Endothelial cell of umbilical vein (primary cell): ENCODE measurements at regions not wholly inside any gene's neighbourhood (a gene's known extent, or its start where the extent isn't known, plus 50 kb on each side); places are given as distances from the start of the nearest gene placed in this dataset.

ENCODE experiments used
- BruUV-seq: library from RNA; stranded (reverse); fragments of 400-500 nt; replicated peaks from 2 replicates; lab custom pipeline; 2021; lab: Mats Ljungman, UMichigan
- CTCF ChIA-PET: fragments of 300-600, 350-600 bp; sonication (Branson Sonifier 250); formaldehyde crosslinking; loops from one replicate; lab custom pipeline; 2021; ENCODE audit warnings: antibody characterized with exemption, inconsistent platforms; lab: Charles Lee
- POLR2A ChIA-PET: fragments of 300-600, 350-600 bp; sonication (Branson Sonifier 250); formaldehyde crosslinking; loops from one replicate; lab custom pipeline; 2021; ENCODE audit warnings: antibody characterized with exemption, inconsistent platforms; lab: Charles Lee
- DNase-seq: peaks from one replicate; pipeline ENCODE4 v3.0.0-alpha.2; 2011; ENCODE audit warnings: low read depth, low spot score
- FAIRE-seq: peaks from 2 replicates; lab custom pipeline; 2011; peaks lifted over from hg19 to GRCh38; lab: Jason Lieb, UNC
- H2AFZ ChIP-seq: 2 replicates; pipeline ENCODE4 v1.6.0; 2012; ENCODE audit warnings: low read depth, low read length, control low read depth, inconsistent platforms
- H3K27ac ChIP-seq: 2 replicates; pipeline ENCODE4 v1.5.1; 2011; ENCODE audit warnings: low read depth, mild to moderate bottlenecking, control low read depth, low read length, moderate library complexity; ENCODE audit not compliant: insufficient read depth
- H3K27me3 ChIP-seq, 2 experiments: 2 replicates each; pipeline versions ENCODE4 v1.6.0 to v1.6.1; 2011; ENCODE audit warnings: low read length in 2 of 2, mixed read lengths in 1 of 2; ENCODE audit not compliant: control insufficient read depth in 2 of 2, insufficient read depth in 2 of 2
- H3K36me3 ChIP-seq, 2 experiments: 2 replicates in 1 of 2; 3 replicates in 1 of 2; pipeline ENCODE4 v1.5.1; 2011; ENCODE audit warnings: low read length in 2 of 2, mild to moderate bottlenecking in 1 of 2, moderate library complexity in 1 of 2; ENCODE audit not compliant: control insufficient read depth in 2 of 2, insufficient read depth in 2 of 2; ENCODE audit errors: extremely low read depth in 1 of 2
- H3K4me1 ChIP-seq: 3 replicates; pipeline ENCODE4 v1.5.1; 2011; ENCODE audit warnings: mild to moderate bottlenecking, low read length; ENCODE audit not compliant: control insufficient read depth, insufficient read depth; ENCODE audit errors: extremely low read depth
- H3K4me2 ChIP-seq: 2 replicates; pipeline ENCODE4 v1.6.1; 2011; ENCODE audit warnings: low read length, control low read depth, mixed read lengths; ENCODE audit not compliant: insufficient read depth
- H3K4me3 ChIP-seq, 3 experiments: fragments of 200-600 bp in 1 of 3; sonication (generic), shearing (Covaris generic) in 1 of 3; replicated peaks in 1 of 3; 2 replicates each; pipeline ENCODE4 v1.5.1; 2011 to 2016; ENCODE audit warnings: control low read depth in 3 of 3, low read length in 3 of 3, mild to moderate bottlenecking in 2 of 3, inconsistent platforms in 1 of 3, low read depth in 1 of 3, moderate library complexity in 1 of 3; ENCODE audit not compliant: insufficient read depth in 1 of 3
- H3K79me2 ChIP-seq: 2 replicates; pipeline ENCODE4 v1.6.0; 2012; ENCODE audit warnings: low read length, inconsistent platforms; ENCODE audit not compliant: control insufficient read depth, insufficient read depth
- H3K9ac ChIP-seq: replicated peaks from 2 replicates; pipeline ENCODE3; 2011; ENCODE audit warnings: low read length, control low read depth; ENCODE audit not compliant: insufficient read depth; ENCODE audit errors: extremely low read depth
- H3K9me1 ChIP-seq: replicated peaks from 3 replicates; pipeline ENCODE4 v1.6.0; 2011; ENCODE audit warnings: mild to moderate bottlenecking, low read length; ENCODE audit not compliant: control insufficient read depth, insufficient read depth; ENCODE audit errors: extremely low read depth
- H3K9me3 ChIP-seq: replicated peaks from 2 replicates; pipeline ENCODE4 v1.5.1; 2012; ENCODE audit warnings: low read length, inconsistent platforms; ENCODE audit not compliant: control insufficient read depth, insufficient read depth
- H4K20me1 ChIP-seq: replicated peaks from 2 replicates; pipeline ENCODE3; 2011; ENCODE audit warnings: mild to moderate bottlenecking, low read length; ENCODE audit not compliant: control insufficient read depth, insufficient read depth; ENCODE audit errors: extremely low read depth
- CTCF ChIP-seq, 2 donors: IDR thresholded peaks; 1 replicate in 1 of 2; 2 replicates in 1 of 2; pipeline ENCODE4 v1.5.1; 2011; ENCODE audit warnings: low read length in 2 of 2, mild to moderate bottlenecking in 2 of 2, moderate library complexity in 2 of 2, control low read depth in 1 of 2, inconsistent platforms in 1 of 2, low read depth in 1 of 2; ENCODE audit not compliant: insufficient read depth in 1 of 2; ENCODE audit errors: extremely low read depth in 1 of 2
- EZH2 ChIP-seq: IDR thresholded peaks from 2 replicates; pipeline ENCODE4 v1.6.1; 2012; ENCODE audit warnings: borderline replicate concordance, low read depth, mild to moderate bottlenecking, moderate library complexity, low read length, inconsistent platforms; ENCODE audit not compliant: severe bottlenecking
- FOS ChIP-seq: IDR thresholded peaks from 2 replicates; pipeline ENCODE4 v1.6.1; 2011; ENCODE audit warnings: mild to moderate bottlenecking, low read length, moderate library complexity, borderline replicate concordance; ENCODE audit not compliant: insufficient read depth
- GATA2 ChIP-seq: IDR thresholded peaks from 2 replicates; pipeline ENCODE4 v1.7.0; 2011; ENCODE audit warnings: low read depth, mild to moderate bottlenecking, moderate library complexity, mixed read lengths, low read length; ENCODE audit not compliant: insufficient read length, insufficient read depth
- JUN ChIP-seq: IDR thresholded peaks from 2 replicates; pipeline ENCODE4 v1.6.1; 2011; ENCODE audit warnings: borderline replicate concordance, low read depth; ENCODE audit not compliant: insufficient read length, insufficient read depth
- MAX ChIP-seq: IDR thresholded peaks from 2 replicates; pipeline ENCODE4 v1.6.1; 2011; ENCODE audit not compliant: insufficient read depth, insufficient read length
- MYC ChIP-seq: IDR thresholded peaks from one replicate; pipeline ENCODE4 v1.6.1; 2011; ENCODE audit warnings: mild to moderate bottlenecking, low read depth, low read length
- POLR2A ChIP-seq: IDR thresholded peaks from 2 replicates; pipeline ENCODE4 v1.6.1; 2012; ENCODE audit warnings: low read depth, mild to moderate bottlenecking, control low read depth, low read length
- POLR2AphosphoS5 ChIP-seq: IDR thresholded peaks from 2 replicates; pipeline ENCODE4 v1.6.1; 2012; ENCODE audit warnings: low read depth, mild to moderate bottlenecking, control low read depth, low read length, moderate library complexity; ENCODE audit not compliant: insufficient read depth
- dilution Hi-C: fragments of 300-500 bp; cut with MboI; formaldehyde crosslinking; loops from one replicate; pipeline ENCODE4 v1.15.0; 2019; ENCODE audit warnings: low sequenced_read_pairs; ENCODE audit not compliant: extremely low pct_ligation_motif_present
- intact Hi-C: fragments of 100-400 bp; cut with micrococcal nuclease; formaldehyde crosslinking; loops from one replicate; pipeline ENCODE4 v1.10.0; 2022

- no peak overlapping the region for H3K4me3 ChIP-seq
- TF ChIP-seq FOS (no peak), MAX (no peak), JUN (no peak), POLR2A (no peak), GATA2 (no peak), MYC (no peak), CTCF (IDR thresholded peaks at IDR 0.05; ENCODE audit: extremely low read depth in 1 of 2, insufficient read depth in 1 of 2, low read depth in 1 of 2, low read length in 2 of 2) (no peak), POLR2AphosphoS5 (no peak), EZH2 (no peak)
- H3K4me2 ChIP-seq, result no peak overlapping the region
- H3K27ac ChIP-seq, result no peak overlapping the region
- no peaks in the 10 kb centered on the region for H3K4me1 ChIP-seq
- peaks cover 0 to 4% of the 10 kb centered on the region in 2 experiments for H3K27me3 ChIP-seq
- no peak overlapping the region for H3K9ac ChIP-seq
- H2AFZ ChIP-seq, result no peak overlapping the region
- POLR2A ChIA-PET, result no interaction called here
- no peaks in the 10 kb centered on the region for H3K9me3 ChIP-seq
- intact Hi-C loops, result no loop called here
- H4K20me1 ChIP-seq, result no peaks in the 10 kb centered on the region
- H3K36me3 ChIP-seq, result no peaks in the 10 kb centered on the region
- no peaks in the 10 kb centered on the region for H3K79me2 ChIP-seq
- FAIRE-seq (no peak), DNase-seq (no peak)
- dilution Hi-C loops, result no loop called here
- CTCF ChIA-PET, result interaction anchor here (0.5 to 1.2 kb wide), 2 partner anchors 17 to 51 kb away, joined by 3 to 8 read pairs; no protein-coding TSS in a partner anchor
- no TSS peak for BruUV-seq
- no peaks in the 10 kb centered on the region for H3K9me1 ChIP-seq
Observed at GRCh38 chr5:82659115-82659514, 381.0 kb upstream of the RPS23 start.
